Peyer's patch (tissue), 4 donors: ENCODE measurements at regions not wholly inside any gene's neighbourhood (a gene's known extent, or its start where the extent isn't known, plus 50 kb on each side); places are given as distances from the start of the nearest gene placed in this dataset.

Source experiments
- CTCF ChIP-seq, 6 experiments: fragments of 450-650 bp in 4 of 6; fragments of 200-600 bp in 2 of 6; sonication (generic) in 1 of 6; IDR thresholded peaks; one replicate each; pipeline ENCODE4 v1.5.1; 2017 to 2019; ENCODE audit warnings: antibody characterized with exemption in 6 of 6, mild to moderate bottlenecking in 3 of 6, moderate library complexity in 1 of 6
- POLR2A ChIP-seq, 2 donors: fragments of 450-650 bp; IDR thresholded peaks; one replicate each; pipeline ENCODE4 v1.5.1; 2017; ENCODE audit warnings: antibody characterized with exemption in 2 of 2, mild to moderate bottlenecking in 2 of 2, moderate library complexity in 2 of 2

- TF ChIP-seq CTCF (IDR thresholded peaks at IDR 0.05) (no peak), POLR2A (IDR thresholded peaks at IDR 0.05) (no peak)
Measured at GRCh38 chr5:58348996-58349728, 110.7 kb downstream of the PLK2 start.
